OCI-LY1 (cell line): ENCODE measurements at regions not wholly inside any gene's neighbourhood (a gene's known extent, or its start where the extent isn't known, plus 50 kb on each side); places are given as distances from the start of the nearest gene placed in this dataset.

Experiments
- CTCF ChIP-seq: fragments of 200-600 bp; sonication (generic), shearing (Covaris generic); IDR thresholded peaks from 2 replicates; pipeline ENCODE4 v1.5.1; 2017; ENCODE audit warnings: mild to moderate bottlenecking, antibody characterized with exemption, low read length, moderate library complexity, mixed read lengths
- EZH2 ChIP-seq: fragments of 200-600 bp; sonication (generic), shearing (Covaris generic); IDR thresholded peaks from 2 replicates; pipeline ENCODE4 v1.8.0; 2017; ENCODE audit warnings: borderline replicate concordance, mixed run types, mild to moderate bottlenecking, antibody characterized with exemption, low read length, moderate library complexity, mixed read lengths

GRCh38 chr1:30467101-30467500 is 256.3 kb downstream of the MATN1 start:
- no peak for TF ChIP-seq CTCF
- no peak for TF ChIP-seq EZH2
